22Rv1 (cell line): ENCODE measurements at regions not wholly inside any gene's neighbourhood (a gene's known extent, or its start where the extent isn't known, plus 50 kb on each side); places are given as distances from the start of the nearest gene placed in this dataset.

Source experiments
- CTCF ChIP-seq: fragments of 450-650 bp; IDR thresholded peaks from 2 replicates; pipeline ENCODE4 v1.5.1; 2017; ENCODE audit warnings: mild to moderate bottlenecking
- ZFX ChIP-seq: fragments of 450-650 bp; IDR thresholded peaks from 2 replicates; pipeline ENCODE4 v1.6.1; 2017; ENCODE audit warnings: antibody characterized with exemption, borderline replicate concordance

- TF ChIP-seq CTCF = no peak
- TF ChIP-seq ZFX = no peak
These were observed 73.8 kb downstream of the CBLN2 start for GRCh38 chr18:72470391-72470790.
